Stimulated activated CD4-positive, alpha-beta T cell treated with anti-CD3 and anti-CD28 coated beads, Interleukin-2, amount 100 ng/mL, for 4 hours (primary cell): ENCODE measurements at regions not wholly inside any gene's neighbourhood (a gene's known extent, or its start where the extent isn't known, plus 50 kb on each side); places are given as distances from the start of the nearest gene placed in this dataset.
"Not testable (repeated sequence)": the region's sequence is repeated elsewhere in the genome, so short reads cannot be mapped to it uniquely, and the experiment has no call there.

Experiments
- DNase-seq: peaks from one replicate; pipeline ENCODE4 v3.0.0-alpha.2; 2020; ENCODE audit warnings: low read depth

DNA sequence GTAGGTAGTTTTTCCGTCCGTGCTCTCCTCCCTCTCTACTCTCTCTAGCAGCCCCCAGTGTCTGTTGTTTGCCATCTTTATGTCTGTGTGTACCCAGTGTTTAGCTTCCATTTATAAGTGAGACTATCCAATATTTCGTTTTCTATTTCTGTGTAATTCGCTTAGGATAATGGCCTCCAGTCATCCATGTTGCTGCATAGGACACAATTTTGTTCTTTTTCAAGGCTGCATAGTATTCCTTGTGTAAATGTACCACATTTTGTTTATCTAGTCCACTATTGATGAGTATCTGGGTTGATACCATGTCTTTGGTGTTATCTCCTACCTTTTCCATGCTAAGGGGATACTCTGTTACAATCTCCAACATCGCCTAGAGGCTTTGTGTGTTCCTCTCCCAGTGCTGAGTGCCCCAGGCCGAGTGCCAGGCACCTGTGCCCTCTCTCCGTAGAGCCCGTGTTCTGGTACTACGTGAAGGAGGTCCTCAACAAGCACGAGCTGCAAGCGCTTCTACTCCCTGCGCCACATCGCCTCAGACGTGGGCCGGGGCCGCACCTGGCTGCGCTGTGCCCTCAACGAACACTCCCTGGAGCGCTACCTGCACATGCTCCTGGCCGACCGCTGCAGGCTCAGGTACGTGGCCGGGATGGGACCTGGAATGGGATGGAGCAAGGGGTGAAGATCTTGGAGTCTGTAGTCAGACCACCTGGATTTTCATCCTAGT lies 51.0 kb downstream of the NPIPB11 start:
- DNase-seq: not testable (repeated sequence)

- not testable (repeated sequence) for DNase-seq
Observed at GRCh38 chr16:29354449-29354848, 52.1 kb downstream of the NPIPB11 start.

DNA sequence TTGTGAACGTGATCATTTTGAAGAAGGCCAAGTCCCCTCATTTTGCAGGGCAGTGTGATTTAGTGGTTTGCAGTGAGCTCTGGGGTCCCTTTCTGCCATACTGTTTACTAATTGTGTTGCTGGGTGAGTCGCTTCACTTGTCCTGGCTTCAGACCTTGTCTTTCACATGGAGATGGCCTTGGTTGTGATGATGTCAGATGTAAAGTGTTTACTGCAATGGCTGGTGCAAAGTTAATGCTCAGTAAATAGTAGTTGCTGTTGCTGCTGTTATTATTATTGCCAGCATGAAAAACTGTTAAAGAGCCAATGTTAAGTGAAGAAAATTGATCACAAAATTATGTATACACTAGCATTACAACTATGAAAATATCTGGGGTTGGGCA lies 53.9 kb downstream of the NPIPB11 start:
- not testable (repeated sequence) for DNase-seq

GRCh38 chr16:29351970-29352616 lies 54.4 kb downstream of the NPIPB11 start:
- DNase-seq: not testable (repeated sequence)

DNA sequence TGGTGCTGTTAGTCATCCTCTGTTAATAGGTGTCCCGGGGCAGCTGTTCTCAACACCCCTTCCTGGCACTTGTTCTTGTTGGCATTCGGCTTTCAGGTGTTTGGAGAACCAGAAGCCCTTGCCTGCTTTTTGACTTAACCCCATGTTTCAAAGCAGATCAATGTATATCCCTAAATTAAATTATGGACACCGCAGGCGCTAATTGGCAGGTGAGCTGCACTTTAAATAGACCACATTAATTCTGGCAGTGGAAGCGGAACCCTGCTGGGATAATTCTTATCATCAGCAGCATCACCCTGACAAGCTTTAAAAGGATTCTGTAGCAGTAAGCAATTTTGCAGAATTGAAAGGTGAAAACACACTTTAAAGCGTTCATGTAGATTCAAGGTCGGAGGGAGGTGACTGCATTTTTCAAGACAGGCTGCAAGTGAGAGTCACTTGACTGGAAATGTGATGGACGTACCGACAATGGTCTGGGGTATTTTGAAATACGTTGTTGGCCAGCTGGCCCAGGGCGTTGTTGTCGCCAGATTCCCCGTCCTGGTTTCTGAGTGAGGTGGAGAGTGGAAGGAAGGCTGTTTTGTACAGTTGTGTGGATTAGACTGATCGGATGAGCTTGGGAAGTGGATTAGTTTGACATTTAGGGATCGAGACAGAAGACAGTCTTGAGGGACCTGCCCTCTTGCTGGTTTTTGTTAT lies 55.1 kb downstream of the NPIPB11 start:
- DNase-seq: not testable (repeated sequence)

DNA sequence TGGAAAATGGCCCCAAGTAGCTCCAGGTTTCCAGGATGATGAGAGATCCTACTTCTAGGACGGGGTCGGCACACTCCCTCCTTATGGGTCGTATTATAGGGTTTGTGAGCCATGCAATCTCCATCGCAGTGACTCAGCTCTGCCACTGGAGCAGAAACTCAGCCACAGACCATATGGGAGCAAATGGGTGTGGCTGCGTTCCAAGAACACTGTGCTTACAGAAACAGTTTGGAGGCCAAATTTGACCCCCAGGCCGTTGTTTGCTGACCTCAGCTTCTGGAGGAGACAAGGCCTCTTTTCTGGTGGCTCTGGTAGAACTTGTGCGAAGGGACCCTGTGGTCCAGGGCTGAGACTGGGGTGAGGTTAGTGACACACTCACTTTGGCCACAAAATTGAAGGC lies 56.5 kb downstream of the NPIPB11 start:
- not testable (repeated sequence) for DNase-seq

DNA sequence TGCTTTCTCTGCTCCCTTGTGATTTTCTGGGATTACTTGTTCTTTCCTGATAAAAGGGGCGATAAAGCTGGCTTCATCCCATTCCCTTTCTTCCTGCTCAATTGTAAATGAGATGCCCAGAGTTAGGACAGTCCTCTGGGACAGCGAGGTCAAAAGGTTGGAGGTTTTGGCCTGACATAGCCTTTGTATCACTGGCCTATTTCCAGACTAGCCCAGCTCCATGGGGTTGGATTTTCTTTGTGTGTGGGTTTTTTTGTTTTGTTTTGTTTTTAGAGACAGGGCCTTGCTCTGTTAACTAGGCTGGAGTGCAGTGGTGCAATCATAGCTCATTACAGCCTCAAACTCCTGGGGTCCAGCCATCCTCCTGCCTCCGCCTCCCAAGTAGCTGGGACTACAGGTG lies 57.8 kb downstream of the NPIPB11 start:
- not testable (repeated sequence) for DNase-seq

- DNase-seq: not testable (repeated sequence)
Observed at GRCh38 chr16:29348123-29348690, 58.3 kb downstream of the NPIPB11 start.

DNA sequence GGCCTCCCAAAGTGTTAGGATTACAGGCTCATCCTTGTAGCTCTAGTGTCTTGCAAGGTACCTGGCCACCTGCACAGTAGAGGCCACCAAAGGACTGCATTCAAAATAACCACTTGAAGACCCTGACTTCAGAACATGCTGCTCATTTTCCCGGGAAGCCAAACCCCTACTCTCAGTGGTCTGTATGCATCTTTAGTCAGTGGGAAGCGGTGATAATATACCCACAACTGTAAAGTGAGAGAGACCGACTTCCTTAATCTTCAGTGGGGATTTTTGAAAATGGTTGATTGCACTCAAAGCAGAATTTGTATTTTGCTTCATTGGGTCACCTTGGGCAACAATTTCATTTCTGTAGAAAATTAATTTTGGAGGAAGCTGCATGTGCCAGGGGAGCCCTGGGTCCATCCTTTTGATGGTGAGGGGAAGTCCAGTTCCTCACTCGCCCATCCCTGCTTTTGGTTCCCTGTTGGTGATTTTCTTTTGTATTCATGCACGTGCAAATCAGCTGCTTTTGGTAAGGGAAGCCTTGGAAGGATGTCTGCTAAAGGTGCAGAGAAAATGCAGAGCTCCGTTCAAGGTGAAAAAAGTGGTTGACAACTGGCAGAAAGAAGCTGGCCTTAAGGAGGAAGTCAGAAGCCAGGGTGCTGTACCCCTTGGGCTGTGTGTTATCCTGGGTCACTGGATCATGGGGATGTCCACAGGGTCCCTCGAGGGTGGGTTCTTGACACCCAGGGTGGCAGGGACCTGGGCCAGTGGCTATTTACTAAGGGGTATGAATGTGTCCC lies 59.5 kb downstream of the NPIPB11 start:
- not testable (repeated sequence) for DNase-seq

- not testable (repeated sequence) for DNase-seq
Observed at GRCh38 chr16:29346203-29346602, 60.3 kb downstream of the NPIPB11 start.

GRCh38 chr16:29342937-29343336 lies 63.6 kb downstream of the NPIPB11 start:
- not testable (repeated sequence) for DNase-seq

- not testable (repeated sequence) for DNase-seq
Observed at GRCh38 chr16:29340779-29341438, 65.6 kb downstream of the NPIPB11 start.

GRCh38 chr16:29340235-29340634 lies 66.3 kb downstream of the NPIPB11 start:
- DNase-seq: not testable (repeated sequence)

DNA sequence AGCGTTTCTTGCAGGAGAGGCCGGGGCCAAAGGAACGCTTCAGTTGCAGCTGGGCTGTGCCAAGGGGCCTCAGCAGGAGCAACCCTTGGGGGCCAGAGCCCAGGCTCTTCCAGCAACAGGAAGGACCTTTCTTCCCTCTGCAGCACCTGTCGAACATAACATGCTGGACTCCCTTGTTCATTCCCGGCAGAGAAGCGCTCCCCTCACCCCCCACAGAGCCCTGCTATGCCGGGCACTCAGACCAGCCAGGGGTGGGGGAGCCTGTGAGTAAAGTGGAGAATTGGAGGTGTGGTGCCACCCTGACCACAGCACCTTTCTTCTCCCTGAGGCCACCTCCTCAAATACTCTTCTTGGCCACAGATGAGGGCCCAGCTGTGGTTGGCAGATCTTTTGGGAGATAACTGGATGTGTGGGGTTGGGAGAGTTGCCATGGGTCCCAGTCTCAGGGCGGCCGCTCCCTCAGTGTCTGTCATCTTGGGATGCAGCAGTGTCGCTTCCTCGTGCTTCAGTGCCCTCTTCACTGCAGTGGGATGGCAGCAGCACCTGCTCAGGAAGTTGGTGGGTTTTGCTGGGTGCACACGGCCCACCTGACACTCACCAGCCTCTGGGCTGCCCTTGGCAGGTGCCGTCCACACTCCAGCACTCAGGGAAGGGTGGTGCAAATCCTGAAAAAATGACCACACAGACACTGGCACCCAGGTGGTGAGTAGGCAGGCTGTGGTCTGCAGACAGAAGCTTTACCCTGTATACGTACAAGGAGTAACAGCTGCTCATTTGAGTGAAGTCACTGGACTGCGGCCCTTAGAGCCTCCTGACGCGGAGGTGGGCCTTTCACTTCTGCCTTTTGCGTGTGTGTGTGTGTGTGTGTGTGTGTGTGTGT lies 67.5 kb downstream of the NPIPB11 start:
- DNase-seq: not testable (repeated sequence)

DNA sequence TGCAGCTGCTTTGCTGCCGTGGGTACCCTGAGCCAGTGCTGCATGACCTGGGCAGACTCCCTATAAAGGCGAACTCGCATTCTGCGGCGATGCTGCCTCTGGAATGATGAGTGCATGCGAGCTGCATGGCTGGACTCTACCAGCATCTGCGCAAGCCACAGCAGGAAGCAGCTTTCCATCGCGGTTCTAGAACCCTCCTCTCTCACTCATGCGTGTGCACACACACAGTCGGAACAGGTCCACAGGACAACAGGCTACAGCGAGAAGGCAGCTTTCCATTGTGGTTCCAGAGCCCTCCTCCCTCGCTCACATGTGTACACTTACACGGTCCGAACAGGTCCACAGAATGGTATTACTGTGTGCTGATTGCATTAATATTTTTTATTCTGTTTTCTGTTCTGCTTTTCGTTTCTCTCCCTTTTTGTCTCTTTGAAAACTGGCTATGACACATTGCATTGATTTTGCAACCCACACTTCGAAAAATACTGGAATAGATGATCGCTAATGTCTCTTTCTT lies 69.1 kb downstream of the NPIPB11 start:
- not testable (repeated sequence) for DNase-seq

DNA sequence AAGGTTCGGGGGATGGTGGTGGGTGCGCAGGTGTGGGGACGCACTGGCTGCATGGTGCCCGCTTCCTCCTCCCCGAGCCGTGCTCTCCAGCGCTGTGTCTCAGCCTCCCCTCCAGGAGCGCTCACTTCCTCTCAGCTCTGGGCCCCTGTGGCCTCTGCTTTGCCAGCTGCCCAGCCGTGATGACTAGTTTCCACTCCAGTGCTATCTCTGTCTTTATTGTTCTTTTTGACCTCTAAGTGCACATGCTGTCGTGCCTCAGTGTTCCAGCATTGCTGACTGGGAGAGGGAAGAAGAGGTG lies 71.0 kb downstream of the NPIPB11 start:
- DNase-seq: not testable (repeated sequence)

DNA sequence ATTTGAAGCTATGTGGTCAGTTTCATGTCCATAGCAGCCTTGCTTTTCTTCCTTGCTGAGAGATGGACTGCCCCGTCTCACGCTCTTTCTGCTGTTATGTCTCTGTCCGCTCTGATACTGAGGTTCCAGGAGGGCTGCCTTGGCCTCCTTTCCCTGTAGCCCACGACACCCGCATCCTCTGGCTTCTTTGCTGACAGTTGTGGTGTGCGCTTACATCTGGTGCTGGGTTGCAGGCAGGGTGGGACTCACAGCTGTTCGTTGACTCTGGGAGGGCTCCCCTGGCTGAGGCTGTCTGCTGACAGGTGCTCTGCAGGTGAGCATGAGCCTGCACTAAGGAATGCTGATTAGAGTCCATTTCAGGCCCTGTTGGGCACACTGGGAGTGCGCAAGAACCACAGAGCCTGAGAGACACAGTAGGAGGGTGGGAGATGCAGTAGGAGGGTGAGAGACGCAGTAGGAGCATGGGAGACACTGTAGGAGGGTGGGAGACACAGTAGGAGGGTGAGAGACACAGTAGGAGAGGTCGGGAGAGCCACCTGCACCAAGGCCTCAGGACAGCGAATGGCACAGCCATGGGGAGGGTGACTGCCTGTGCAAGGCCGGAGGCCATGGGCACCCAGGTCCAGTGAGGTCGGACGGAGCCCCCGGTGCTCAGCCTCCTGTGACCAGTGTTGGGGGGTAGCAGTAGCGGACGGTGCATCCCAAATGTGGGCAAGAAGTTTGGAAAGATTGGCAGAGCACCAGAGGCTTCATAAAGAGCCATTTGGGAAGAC lies 71.5 kb downstream of the NPIPB11 start:
- DNase-seq: not testable (repeated sequence)

DNA sequence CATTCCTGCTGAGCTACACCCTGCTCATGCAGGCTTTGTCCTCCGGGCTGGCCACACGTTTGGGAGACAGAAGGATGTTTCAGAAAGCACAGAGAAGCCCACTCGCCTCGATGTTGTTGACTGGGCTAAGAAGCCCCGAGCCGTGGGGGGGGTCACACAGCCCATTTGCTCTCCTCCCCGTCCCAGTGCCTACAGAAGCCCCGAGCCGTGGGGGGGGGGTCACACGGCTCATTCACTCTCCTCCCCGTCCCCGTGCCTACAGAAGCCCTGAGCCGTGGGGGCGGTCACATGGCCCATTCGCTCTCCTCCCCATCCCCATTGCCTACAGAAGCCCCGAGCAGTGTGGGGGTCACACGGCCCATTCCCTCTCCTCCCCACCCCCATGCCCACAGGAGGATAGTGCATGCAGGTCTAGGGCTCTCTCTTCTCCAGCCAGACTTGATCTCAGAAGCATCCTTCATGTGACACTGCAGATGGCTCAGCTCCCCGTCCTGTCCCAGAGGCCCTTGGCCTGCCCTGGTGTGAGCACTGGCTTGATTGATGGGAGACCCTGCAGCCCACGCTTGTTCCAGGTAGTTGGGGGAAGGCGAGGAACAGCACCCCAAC lies 72.9 kb downstream of the NPIPB11 start:
- DNase-seq: not testable (repeated sequence)

GRCh38 chr16:29330623-29331022 lies 75.9 kb downstream of the NPIPB11 start:
- not testable (repeated sequence) for DNase-seq
